Activated naive CD4-positive, alpha-beta T cell treated with anti-CD3 and anti-CD28 coated beads, Interleukin-2, amount 10 ng/mL, durations not matched to agents 7 days and 5 days (primary cell): ENCODE measurements at regions not wholly inside any gene's neighbourhood (a gene's known extent, or its start where the extent isn't known, plus 50 kb on each side); places are given as distances from the start of the nearest gene placed in this dataset.
"Not testable (repeated sequence)": the region's sequence is repeated elsewhere in the genome, so short reads cannot be mapped to it uniquely, and the experiment has no call there.

ENCODE experiments used
- CTCF ChIA-PET: fragments of 350-600 bp; sonication (Branson Sonifier 250); formaldehyde crosslinking; loops from one replicate; lab custom pipeline; 2021; ENCODE audit warnings: antibody characterized with exemption; lab: Charles Lee
- DNase-seq: peaks from one replicate; pipeline ENCODE4 v3.0.0-alpha.2; 2020
- H3K27ac Mint-ChIP-seq: one replicate; pipeline ENCODE4 v1.8.0; 2021; ENCODE audit warnings: mild to moderate bottlenecking, moderate library complexity, mixed read lengths
- H3K27me3 Mint-ChIP-seq: one replicate; pipeline ENCODE4 v1.8.0; 2021; ENCODE audit warnings: mild to moderate bottlenecking, mixed read lengths
- H3K36me3 Mint-ChIP-seq: one replicate; pipeline ENCODE4 v1.8.0; 2021; ENCODE audit warnings: mixed read lengths
- H3K4me1 Mint-ChIP-seq: one replicate; pipeline ENCODE4 v1.8.0; 2021; ENCODE audit warnings: mixed read lengths
- H3K4me3 Mint-ChIP-seq: one replicate; pipeline ENCODE4 v1.8.0; 2021; ENCODE audit warnings: mild to moderate bottlenecking, moderate library complexity, mixed read lengths
- H3K9me3 Mint-ChIP-seq: one replicate; pipeline ENCODE4 v1.8.0; 2021; ENCODE audit warnings: mixed read lengths

DNA sequence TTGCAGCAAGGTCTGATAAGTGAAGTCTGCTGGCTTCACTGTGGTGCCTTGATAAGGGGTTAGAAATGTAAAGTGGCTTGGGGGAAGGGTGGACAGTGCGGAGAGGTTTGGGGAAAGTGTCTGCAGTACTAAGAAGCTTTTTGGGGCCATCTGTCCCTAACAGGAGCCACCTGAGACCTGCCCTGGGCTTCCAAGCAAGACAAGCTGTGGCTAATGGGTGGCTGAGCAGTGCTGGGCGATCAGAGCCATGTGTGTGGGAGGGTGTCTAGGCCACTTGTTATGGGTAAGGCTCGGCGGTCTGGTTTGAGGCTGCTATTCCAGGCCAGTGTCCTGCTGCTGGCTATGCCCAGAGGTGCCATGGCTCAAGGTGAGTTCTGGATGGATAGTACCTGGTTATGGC lies 185.4 kb upstream of the MTMR8 start:
- H3K27ac Mint-ChIP-seq = no peak overlapping the region
- CTCF ChIA-PET = no interaction called here

DNA sequence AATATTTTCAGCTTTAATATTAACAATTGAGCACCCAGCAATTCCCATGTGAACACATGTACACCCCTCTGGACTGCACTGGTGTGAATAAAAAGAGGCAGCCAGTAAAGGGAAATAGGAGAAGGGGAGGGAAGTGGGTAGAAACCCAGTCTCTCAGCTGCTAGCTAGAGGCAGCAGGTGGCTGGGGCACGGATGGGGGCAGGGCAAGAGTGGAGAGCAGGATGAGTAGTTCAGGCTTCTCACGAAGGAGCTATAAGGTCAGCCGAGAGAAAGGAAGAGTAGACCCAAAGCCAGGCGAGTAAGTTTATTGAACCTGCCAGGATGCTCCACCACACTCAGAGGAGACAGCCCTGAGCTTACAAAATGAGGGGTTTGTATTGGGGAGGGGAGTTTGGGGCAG lies 184.8 kb upstream of the MTMR8 start:
- H3K36me3 Mint-ChIP-seq = no peaks in the 10 kb centered on the region
- H3K27ac Mint-ChIP-seq = no peak overlapping the region
- CTCF ChIA-PET = no interaction called here
- H3K4me1 Mint-ChIP-seq = peaks cover 2% of the 10 kb centered on the region
- peaks cover 5% of the 10 kb centered on the region for H3K9me3 Mint-ChIP-seq
- H3K27me3 Mint-ChIP-seq = no peaks in the 10 kb centered on the region
- no peak overlapping the region for H3K4me3 Mint-ChIP-seq
- peak; percentile 20 for DNase-seq

More for the DNA sequence above, 185.4 kb upstream of the MTMR8 start:
- H3K9me3 Mint-ChIP-seq = peaks cover 1% of the 10 kb centered on the region
- no peak for DNase-seq
- H3K4me1 Mint-ChIP-seq = peaks cover 2% of the 10 kb centered on the region
- H3K4me3 Mint-ChIP-seq = no peak overlapping the region
- H3K36me3 Mint-ChIP-seq = no peaks in the 10 kb centered on the region
- no peaks in the 10 kb centered on the region for H3K27me3 Mint-ChIP-seq

DNA sequence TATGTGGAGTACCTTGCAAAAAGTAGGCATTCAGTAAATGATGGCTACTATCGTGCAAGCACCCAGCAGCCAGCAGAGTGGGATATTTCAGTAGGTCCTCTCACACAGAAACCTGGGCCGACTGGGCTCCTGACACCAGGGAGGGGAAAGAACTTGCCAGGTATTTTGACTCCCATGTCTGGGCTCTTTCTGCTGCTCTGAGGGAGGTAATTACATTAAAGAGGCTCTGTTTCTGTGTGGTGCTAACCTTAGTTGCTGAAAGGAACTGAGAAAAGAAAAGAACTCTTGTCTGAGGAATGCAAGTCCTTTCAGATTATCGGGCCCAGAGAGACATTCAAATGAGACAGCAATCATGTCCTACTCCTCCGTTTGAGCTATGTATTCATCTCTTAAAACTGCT lies 175.8 kb upstream of the MTMR8 start:
- CTCF ChIA-PET = no interaction called here
- no peaks in the 10 kb centered on the region for H3K27me3 Mint-ChIP-seq
- H3K27ac Mint-ChIP-seq = no peak overlapping the region
- H3K9me3 Mint-ChIP-seq = peaks cover 5% of the 10 kb centered on the region
- no peaks in the 10 kb centered on the region for H3K36me3 Mint-ChIP-seq
- H3K4me1 Mint-ChIP-seq = no peaks in the 10 kb centered on the region
- DNase-seq = no peak
- no peak overlapping the region for H3K4me3 Mint-ChIP-seq

DNA sequence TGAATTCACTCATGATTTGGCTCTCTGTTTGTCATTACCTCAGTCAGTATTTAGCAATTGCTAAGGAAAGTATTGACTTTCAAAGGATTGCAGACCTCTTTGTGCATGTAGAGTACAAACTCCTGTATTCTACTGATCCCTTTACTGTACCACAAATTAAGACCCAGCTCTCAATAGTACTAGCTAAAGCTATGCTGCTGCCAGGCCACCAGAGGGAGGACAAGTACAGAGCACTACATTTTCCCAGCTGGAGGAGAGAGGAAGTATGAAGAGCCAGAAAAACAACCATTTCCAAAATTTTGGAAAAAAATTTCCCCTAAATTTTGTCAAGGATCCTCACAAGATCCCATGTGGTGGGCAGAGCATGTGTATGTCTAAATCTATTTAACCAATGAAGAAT lies 175.0 kb upstream of the MTMR8 start:
- no peak overlapping the region for H3K27ac Mint-ChIP-seq
- CTCF ChIA-PET = interaction anchor here (0.8 kb wide), 1 partner anchor 882 kb away, joined by 3 read pairs; no protein-coding TSS in a partner anchor
- H3K4me1 Mint-ChIP-seq = no peaks in the 10 kb centered on the region
- H3K36me3 Mint-ChIP-seq = no peaks in the 10 kb centered on the region
- H3K9me3 Mint-ChIP-seq = no peaks in the 10 kb centered on the region
- H3K4me3 Mint-ChIP-seq = no peak overlapping the region
- no peaks in the 10 kb centered on the region for H3K27me3 Mint-ChIP-seq
- no peak for DNase-seq

DNA sequence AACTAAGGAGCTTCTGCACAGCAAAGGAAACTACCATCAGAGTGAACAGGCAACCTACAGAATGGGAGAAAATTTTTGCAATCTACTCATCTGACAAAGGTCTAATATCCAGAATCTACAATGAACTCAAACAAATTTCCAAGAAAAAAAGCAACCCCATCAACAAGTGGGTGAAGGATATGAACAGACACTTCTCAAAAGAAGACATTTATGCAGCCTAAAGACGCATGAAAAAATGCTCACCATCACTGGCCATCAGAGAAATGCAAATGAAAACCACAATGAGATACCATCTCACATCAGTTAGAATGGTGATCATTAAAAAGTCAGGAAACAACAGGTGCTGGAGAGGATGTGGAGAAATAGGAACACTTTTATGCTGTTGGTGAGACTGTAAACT lies 170.1 kb upstream of the MTMR8 start:
- H3K27ac Mint-ChIP-seq, H3K4me3 Mint-ChIP-seq, DNase-seq, CTCF ChIA-PET, H3K36me3 Mint-ChIP-seq, H3K9me3 Mint-ChIP-seq, H3K27me3 Mint-ChIP-seq, H3K4me1 Mint-ChIP-seq: not testable (repeated sequence)

DNA sequence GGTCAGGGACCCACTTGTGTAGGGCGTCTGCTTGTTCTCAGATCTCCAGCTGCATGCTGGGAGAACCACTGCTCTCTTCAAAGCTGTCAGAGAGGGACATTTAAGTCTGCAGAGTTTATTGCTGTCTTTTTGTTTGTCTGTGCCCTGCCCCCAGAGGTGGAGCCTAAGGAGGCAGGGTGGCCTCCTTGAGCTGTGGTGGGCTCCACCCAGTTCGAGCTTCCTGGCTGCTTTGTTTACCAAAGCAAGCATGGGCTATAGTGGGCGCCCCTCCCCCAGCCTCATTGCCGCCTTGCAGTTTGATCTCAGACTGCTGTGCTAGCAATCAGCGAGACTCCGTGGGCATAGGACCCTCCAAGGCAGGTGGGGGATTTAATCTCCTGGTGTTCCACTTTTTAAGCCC lies 154.0 kb upstream of the MTMR8 start:
- DNase-seq, CTCF ChIA-PET, H3K4me3 Mint-ChIP-seq, H3K36me3 Mint-ChIP-seq, H3K9me3 Mint-ChIP-seq, H3K4me1 Mint-ChIP-seq, H3K27me3 Mint-ChIP-seq, H3K27ac Mint-ChIP-seq: not testable (repeated sequence)

DNA sequence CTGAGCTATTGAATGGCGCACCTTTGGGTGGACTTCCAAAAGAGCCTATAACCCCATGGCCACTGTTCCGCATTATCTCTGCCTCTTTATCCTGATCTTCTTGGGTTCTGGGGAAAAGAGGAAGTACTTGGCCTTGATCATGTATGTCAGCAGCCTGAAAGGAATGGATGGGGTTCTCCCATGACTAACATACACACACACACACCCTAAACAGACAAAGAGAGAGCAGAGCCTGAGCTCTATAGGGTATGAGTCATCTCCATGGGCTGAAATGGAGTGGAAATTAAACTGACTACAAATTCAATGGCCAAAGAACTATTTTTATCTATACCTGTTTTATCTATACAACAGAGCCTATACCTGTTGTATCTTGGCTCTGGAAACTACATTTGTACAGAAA lies 141.5 kb upstream of the MTMR8 start:
- no peaks in the 10 kb centered on the region for H3K27me3 Mint-ChIP-seq
- no peak overlapping the region for H3K27ac Mint-ChIP-seq
- H3K4me3 Mint-ChIP-seq = no peak overlapping the region
- CTCF ChIA-PET = no interaction called here
- DNase-seq = no peak
- peaks cover 3% of the 10 kb centered on the region for H3K9me3 Mint-ChIP-seq
- H3K36me3 Mint-ChIP-seq = no peaks in the 10 kb centered on the region
- no peaks in the 10 kb centered on the region for H3K4me1 Mint-ChIP-seq
